Caco-2 (cell line): ENCODE measurements at regions not wholly inside any gene's neighbourhood (a gene's known extent, or its start where the extent isn't known, plus 50 kb on each side); places are given as distances from the start of the nearest gene placed in this dataset.
A peak's percentile ranks its signal among the peaks of the same experiment; 100 is the strongest.
"Not testable (repeated sequence)": the region's sequence is repeated elsewhere in the genome, so short reads cannot be mapped to it uniquely, and the experiment has no call there.

ENCODE experiments used
- BruUV-seq: library from RNA; stranded (reverse); fragments of 400-500 nt; replicated peaks from 2 replicates; lab custom pipeline; 2021; lab: Mats Ljungman, UMichigan
- CTCF ChIA-PET: fragments of 300-600 bp; sonication (Branson Sonifier 250); formaldehyde crosslinking; loops from one replicate; lab custom pipeline; 2022; ENCODE audit warnings: antibody characterized with exemption; lab: Charles Lee
- POLR2A ChIA-PET: fragments of 300-600 bp; sonication (Branson Sonifier 250); formaldehyde crosslinking; loops from one replicate; lab custom pipeline; 2022; ENCODE audit warnings: antibody characterized with exemption; lab: Charles Lee
- DNase-seq, 2 experiments: peaks; one replicate each; pipeline versions ENCODE4 v3.0.0 to v3.0.0-alpha.2; 2020 to 2022
- H3K27me3 ChIP-seq: replicated peaks from 2 replicates; pipeline ENCODE4 v1.6.0; 2011; ENCODE audit warnings: low read length; ENCODE audit not compliant: control insufficient read depth, insufficient read depth
- H3K36me3 ChIP-seq: 2 replicates; pipeline ENCODE4 v1.5.1; 2011; ENCODE audit warnings: low read length; ENCODE audit not compliant: control insufficient read depth, insufficient read depth
- H3K4me1 ChIP-seq: fragments of 250-450 bp; sonication (Bioruptor Pico); 2 replicates; pipeline ENCODE4 v1.5.1; 2020; ENCODE audit warnings: mild to moderate bottlenecking
- H3K4me3 ChIP-seq: 2 replicates; pipeline ENCODE4 v1.5.1; 2011; ENCODE audit warnings: low read depth, mild to moderate bottlenecking, control low read depth, low read length
- H3K9me3 ChIP-seq: fragments of 250-450 bp; sonication (Bioruptor Pico); 2 replicates; pipeline ENCODE4 v1.5.1; 2020; ENCODE audit warnings: mild to moderate bottlenecking, moderate library complexity
- H3K27ac Mint-ChIP-seq: one replicate; pipeline ENCODE4 v1.8.0; 2022; ENCODE audit warnings: mixed read lengths; ENCODE audit not compliant: unreplicated experiment
- H3K27me3 Mint-ChIP-seq: one replicate; pipeline ENCODE4 v1.8.0; 2022; ENCODE audit warnings: mixed read lengths; ENCODE audit not compliant: insufficient read depth, unreplicated experiment
- H3K36me3 Mint-ChIP-seq: one replicate; pipeline ENCODE4 v1.8.0; 2022; ENCODE audit warnings: mild to moderate bottlenecking, mixed read lengths; ENCODE audit not compliant: insufficient read depth, unreplicated experiment
- H3K4me1 Mint-ChIP-seq: one replicate; pipeline ENCODE4 v1.8.0; 2022; ENCODE audit warnings: low read depth, mixed read lengths; ENCODE audit not compliant: unreplicated experiment
- H3K4me3 Mint-ChIP-seq: one replicate; pipeline ENCODE4 v1.8.0; 2022; ENCODE audit warnings: mild to moderate bottlenecking, moderate library complexity, mixed read lengths; ENCODE audit not compliant: unreplicated experiment
- H3K9me3 Mint-ChIP-seq: one replicate; pipeline ENCODE4 v1.8.0; 2022; ENCODE audit warnings: mixed read lengths; ENCODE audit not compliant: unreplicated experiment
- CTCF ChIP-seq, 2 experiments: fragments of 200-600 bp in 1 of 2; IDR thresholded peaks; 1 replicate in 1 of 2; 2 replicates in 1 of 2; pipeline versions ENCODE4 v1.5.1 to v1.8.0; 2011 to 2022; ENCODE audit warnings: antibody characterized with exemption in 1 of 2, control low read depth in 1 of 2, inconsistent platforms in 1 of 2, low read depth in 1 of 2, low read length in 1 of 2, mild to moderate bottlenecking in 1 of 2, moderate library complexity in 1 of 2; ENCODE audit not compliant: insufficient read depth in 1 of 2, severe bottlenecking in 1 of 2, unreplicated experiment in 1 of 2
- intact Hi-C: fragments of 100-400 bp; cut with micrococcal nuclease; formaldehyde crosslinking; loops from one replicate; pipeline ENCODE4 v1.10.0; 2022; ENCODE audit not compliant: unreplicated experiment

- ChIA-PET CTCF (no interaction called here), POLR2A (no interaction called here)
- TF ChIP-seq CTCF (IDR thresholded peaks at IDR 0.05; ENCODE audit: insufficient read depth in 1 of 2, low read depth in 1 of 2, low read length in 1 of 2, severe bottlenecking in 1 of 2, unreplicated experiment in 1 of 2) = no peak
- Mint-ChIP-seq H3K4me1 (no peaks in the 10 kb centered on the region), H3K36me3 (no peaks in the 10 kb centered on the region), H3K27ac (no peak overlapping the region), H3K9me3 (no peaks in the 10 kb centered on the region), H3K4me3 (no peak overlapping the region), H3K27me3 (peaks cover 8% of the 10 kb centered on the region)
- intact Hi-C loops = no loop called here
- Histone ChIP-seq H3K4me3 (no peak overlapping the region), H3K36me3 (no peaks in the 10 kb centered on the region), H3K27me3 (no peaks in the 10 kb centered on the region), H3K9me3 (no peaks in the 10 kb centered on the region), H3K4me1 (no peaks in the 10 kb centered on the region)
- BruUV-seq = no TSS peak
- DNase-seq = no peak
Observed at GRCh38 chr7:46600340-46600739, 679.3 kb upstream of the IGFBP3 start.

GRCh38 chr7:46594831-46595230 lies 673.8 kb upstream of the IGFBP3 start:
- H3K4me1 Mint-ChIP-seq, H3K36me3 Mint-ChIP-seq, intact Hi-C loops, H3K27me3 Mint-ChIP-seq, H3K27me3 ChIP-seq, BruUV-seq, H3K27ac Mint-ChIP-seq, H3K4me3 ChIP-seq, H3K36me3 ChIP-seq, CTCF ChIA-PET, POLR2A ChIA-PET, DNase-seq, H3K4me3 Mint-ChIP-seq, H3K9me3 ChIP-seq, H3K9me3 Mint-ChIP-seq: not testable (repeated sequence)
- peaks cover 14% of the 10 kb centered on the region for H3K4me1 ChIP-seq

GRCh38 chr7:46590918-46591905 lies 670.1 kb upstream of the IGFBP3 start:
- POLR2A ChIA-PET, H3K27me3 ChIP-seq, H3K27ac Mint-ChIP-seq, CTCF ChIA-PET, H3K9me3 Mint-ChIP-seq, H3K4me3 ChIP-seq, H3K36me3 Mint-ChIP-seq, H3K4me3 Mint-ChIP-seq, intact Hi-C loops, H3K4me1 Mint-ChIP-seq, H3K36me3 ChIP-seq, BruUV-seq, H3K9me3 ChIP-seq, H3K27me3 Mint-ChIP-seq: not testable (repeated sequence)
- peak; percentile 51 to 61 for DNase-seq
- peaks cover 14% of the 10 kb centered on the region for H3K4me1 ChIP-seq

- no peak overlapping the region for H3K4me3 ChIP-seq
- DNase-seq = no peak
- Mint-ChIP-seq H3K36me3 (no peaks in the 10 kb centered on the region), H3K27me3 (no peaks in the 10 kb centered on the region), H3K9me3 (peaks cover 9% of the 10 kb centered on the region), H3K4me1 (peaks cover 6% of the 10 kb centered on the region), H3K27ac (no peak overlapping the region), H3K4me3 (no peak overlapping the region)
- H3K9me3 ChIP-seq = no peaks in the 10 kb centered on the region
- H3K27me3 ChIP-seq = no peaks in the 10 kb centered on the region
- no peak for TF ChIP-seq CTCF (IDR thresholded peaks at IDR 0.05; ENCODE audit: insufficient read depth in 1 of 2, low read depth in 1 of 2, low read length in 1 of 2, severe bottlenecking in 1 of 2, unreplicated experiment in 1 of 2)
- no TSS peak for BruUV-seq
- peaks cover 14% of the 10 kb centered on the region for H3K4me1 ChIP-seq
- CTCF ChIA-PET = no interaction called here
- POLR2A ChIA-PET = no interaction called here
- intact Hi-C loops = no loop called here
- no peaks in the 10 kb centered on the region for H3K36me3 ChIP-seq
Observed at GRCh38 chr7:46589286-46589685, 668.2 kb upstream of the IGFBP3 start.
